ENCODE measurements at regions not wholly inside any gene's neighbourhood (a gene's known extent, or its start where the extent isn't known, plus 50 kb on each side); places are given as distances from the start of the nearest gene placed in this dataset.

GRCh38 chr5:163222982-163223381 lies 214.4 kb upstream of the CCNG1 start:
- no peak for DNase-seq (ENCODE audit: low spot score)
- TF ChIP-seq, protein P1, sequence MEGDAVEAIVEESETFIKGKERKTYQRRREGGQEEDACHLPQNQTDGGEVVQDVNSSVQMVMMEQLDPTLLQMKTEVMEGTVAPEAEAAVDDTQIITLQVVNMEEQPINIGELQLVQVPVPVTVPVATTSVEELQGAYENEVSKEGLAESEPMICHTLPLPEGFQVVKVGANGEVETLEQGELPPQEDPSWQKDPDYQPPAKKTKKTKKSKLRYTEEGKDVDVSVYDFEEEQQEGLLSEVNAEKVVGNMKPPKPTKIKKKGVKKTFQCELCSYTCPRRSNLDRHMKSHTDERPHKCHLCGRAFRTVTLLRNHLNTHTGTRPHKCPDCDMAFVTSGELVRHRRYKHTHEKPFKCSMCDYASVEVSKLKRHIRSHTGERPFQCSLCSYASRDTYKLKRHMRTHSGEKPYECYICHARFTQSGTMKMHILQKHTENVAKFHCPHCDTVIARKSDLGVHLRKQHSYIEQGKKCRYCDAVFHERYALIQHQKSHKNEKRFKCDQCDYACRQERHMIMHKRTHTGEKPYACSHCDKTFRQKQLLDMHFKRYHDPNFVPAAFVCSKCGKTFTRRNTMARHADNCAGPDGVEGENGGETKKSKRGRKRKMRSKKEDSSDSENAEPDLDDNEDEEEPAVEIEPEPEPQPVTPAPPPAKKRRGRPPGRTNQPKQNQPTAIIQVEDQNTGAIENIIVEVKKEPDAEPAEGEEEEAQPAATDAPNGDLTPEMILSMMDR (IDR thresholded peaks at IDR 0.05; ENCODE audit: extremely low read depth, missing control alignments) = no peak

- no peak for DNase-seq (ENCODE audit: low spot score)
- TF ChIP-seq, protein P1 (IDR thresholded peaks at IDR 0.05; ENCODE audit: extremely low read depth, missing control alignments) = no peak
These were observed 192.9 kb upstream of the CCNG1 start for GRCh38 chr5:163244445-163244987.

- TF ChIP-seq, protein P1 (IDR thresholded peaks at IDR 0.05; ENCODE audit: extremely low read depth, missing control alignments) = no peak
These were observed 191.8 kb upstream of the CCNG1 start for GRCh38 chr5:163245584-163245983.

GRCh38 chr5:163248333-163248732 lies 189.1 kb upstream of the CCNG1 start:
- DNase-seq (ENCODE audit: low spot score) = no peak
- TF ChIP-seq, protein P1 (IDR thresholded peaks at IDR 0.05; ENCODE audit: extremely low read depth, missing control alignments) = no peak

More at GRCh38 chr5:163245584-163245983, 191.8 kb upstream of the CCNG1 start:
- no peak for DNase-seq (ENCODE audit: low spot score)

DNA sequence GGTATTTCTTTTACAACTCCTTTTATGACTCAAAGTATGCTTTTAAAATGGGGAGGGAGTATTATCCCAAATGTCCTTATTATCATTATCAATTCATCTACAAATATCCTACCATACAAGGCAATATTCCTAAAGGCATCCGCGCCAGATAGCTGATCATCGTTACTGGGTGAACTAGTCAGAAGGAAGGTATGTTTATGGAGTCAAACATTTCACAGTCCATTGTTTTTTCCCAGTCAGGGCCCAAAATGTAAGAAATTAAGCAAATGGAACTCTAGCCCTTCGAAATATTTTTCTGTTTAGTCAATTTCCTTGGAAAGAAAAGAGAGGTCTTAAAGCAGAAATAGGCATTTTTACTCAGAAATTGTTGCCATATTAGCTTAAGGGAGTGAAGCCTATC lies 188.5 kb upstream of the CCNG1 start:
- TF ChIP-seq, protein P1 (IDR thresholded peaks at IDR 0.05; ENCODE audit: extremely low read depth, missing control alignments) = no peak
- no peak for DNase-seq (ENCODE audit: low spot score)

DNA sequence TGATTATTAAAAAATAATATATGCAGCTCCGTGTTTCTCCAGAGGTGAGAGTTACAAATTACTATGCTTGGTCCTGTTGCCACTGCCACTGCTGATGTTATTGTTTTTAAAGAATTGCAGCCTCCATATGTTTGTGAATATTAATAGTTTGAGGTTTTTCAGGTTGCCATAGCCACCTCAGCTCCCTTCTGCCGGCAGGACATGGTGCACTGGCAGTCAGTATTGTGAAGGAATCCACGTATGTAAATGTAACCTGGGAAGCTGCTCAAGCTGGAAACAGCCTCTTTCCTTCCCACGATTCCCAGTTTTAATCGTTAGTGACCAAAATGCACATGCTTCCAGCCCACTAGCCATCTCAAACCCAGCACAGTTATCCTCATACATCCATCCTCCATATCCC lies 184.4 kb upstream of the CCNG1 start:
- TF ChIP-seq, protein P1 (IDR thresholded peaks at IDR 0.05; ENCODE audit: extremely low read depth, missing control alignments) = no peak
- DNase-seq (ENCODE audit: low spot score) = no peak

GRCh38 chr5:163259495-163259894 lies 177.9 kb upstream of the CCNG1 start:
- TF ChIP-seq, protein P1 (IDR thresholded peaks at IDR 0.05; ENCODE audit: extremely low read depth, missing control alignments) = no peak
- DNase-seq (ENCODE audit: low spot score) = no peak
